Astrocyte (in vitro differentiated cells and primary cell): ENCODE measurements at regions not wholly inside any gene's neighbourhood (a gene's known extent, or its start where the extent isn't known, plus 50 kb on each side); places are given as distances from the start of the nearest gene placed in this dataset.
"Not testable (repeated sequence)": the region's sequence is repeated elsewhere in the genome, so short reads cannot be mapped to it uniquely, and the experiment has no call there.

ENCODE experiments used
- DNase-seq: peaks from one replicate; pipeline ENCODE4 v3.0.0-alpha.2; 2010; ENCODE audit warnings: low read depth
- FAIRE-seq: peaks from 2 replicates; lab custom pipeline; 2011; peaks lifted over from hg19 to GRCh38; lab: Jason Lieb, UNC
- H2AFZ ChIP-seq: 2 replicates; pipeline ENCODE4 v1.6.0; 2012; ENCODE audit warnings: low read depth, low read length, inconsistent platforms
- H3K27ac ChIP-seq: 2 replicates; pipeline ENCODE4 v1.5.1; 2011; ENCODE audit warnings: low read depth, low read length, inconsistent platforms
- H3K27me3 ChIP-seq: 2 replicates; pipeline ENCODE4 v1.6.0; 2011; ENCODE audit warnings: low read length, inconsistent platforms; ENCODE audit not compliant: insufficient read depth
- H3K36me3 ChIP-seq: 2 replicates; pipeline ENCODE4 v1.5.1; 2011; ENCODE audit warnings: low read length, inconsistent platforms; ENCODE audit not compliant: insufficient read depth
- H3K4me1 ChIP-seq: 2 replicates; pipeline ENCODE4 v1.5.1; 2011; ENCODE audit warnings: low read length, inconsistent platforms; ENCODE audit not compliant: insufficient read depth
- H3K4me2 ChIP-seq: 2 replicates; pipeline ENCODE4 v1.6.0; 2012; ENCODE audit warnings: low read length, inconsistent platforms
- H3K4me3 ChIP-seq: 2 replicates; pipeline ENCODE4 v1.5.1; 2011; ENCODE audit warnings: low read depth, mild to moderate bottlenecking, low read length, inconsistent platforms; ENCODE audit not compliant: insufficient read depth
- H3K79me2 ChIP-seq: 2 replicates; pipeline ENCODE4 v1.6.0; 2012; ENCODE audit warnings: mild to moderate bottlenecking, low read length, inconsistent platforms; ENCODE audit not compliant: insufficient read depth
- H3K9ac ChIP-seq: 2 replicates; pipeline ENCODE4 v1.6.0; 2012; ENCODE audit warnings: mild to moderate bottlenecking, low read length, inconsistent platforms
- H3K9me3 ChIP-seq: 2 replicates; pipeline ENCODE4 v1.5.1; 2012; ENCODE audit warnings: low read depth, mild to moderate bottlenecking, low read length, inconsistent platforms; ENCODE audit not compliant: insufficient read depth
- H4K20me1 ChIP-seq: 2 replicates; pipeline ENCODE4 v1.6.0; 2012; ENCODE audit warnings: low read length, inconsistent platforms; ENCODE audit not compliant: insufficient read depth
- H3K27ac Mint-ChIP-seq: one replicate; pipeline ENCODE4 v1.8.0; 2021; ENCODE audit warnings: mild to moderate bottlenecking, mixed read lengths; ENCODE audit not compliant: unreplicated experiment
- H3K27me3 Mint-ChIP-seq: one replicate; pipeline ENCODE4 v1.8.0; 2021; ENCODE audit warnings: low read depth, mixed read lengths; ENCODE audit not compliant: unreplicated experiment
- H3K36me3 Mint-ChIP-seq: one replicate; pipeline ENCODE4 v1.8.0; 2021; ENCODE audit warnings: low read depth, mixed read lengths; ENCODE audit not compliant: unreplicated experiment
- H3K4me1 Mint-ChIP-seq: one replicate; pipeline ENCODE4 v1.8.0; 2021; ENCODE audit warnings: low read depth, mixed read lengths; ENCODE audit not compliant: unreplicated experiment
- H3K4me3 Mint-ChIP-seq: one replicate; pipeline ENCODE4 v1.8.0; 2021; ENCODE audit warnings: mild to moderate bottlenecking, moderate library complexity, mixed read lengths; ENCODE audit not compliant: unreplicated experiment
- H3K9me3 Mint-ChIP-seq: one replicate; pipeline ENCODE4 v1.8.0; 2021; ENCODE audit warnings: mild to moderate bottlenecking, mixed read lengths; ENCODE audit not compliant: unreplicated experiment
- EZH2 ChIP-seq: IDR thresholded peaks from 2 replicates; pipeline ENCODE4 v1.6.1; 2012; ENCODE audit warnings: mild to moderate bottlenecking, low read length, inconsistent platforms; ENCODE audit not compliant: insufficient read depth
- TF ChIP-seq, protein P1 (sequence below): IDR thresholded peaks from 2 replicates; pipeline ENCODE4 v1.5.1; 2011; ENCODE audit warnings: low read depth, mild to moderate bottlenecking, inconsistent platforms, low read length, moderate library complexity; ENCODE audit not compliant: insufficient read depth

DNA sequence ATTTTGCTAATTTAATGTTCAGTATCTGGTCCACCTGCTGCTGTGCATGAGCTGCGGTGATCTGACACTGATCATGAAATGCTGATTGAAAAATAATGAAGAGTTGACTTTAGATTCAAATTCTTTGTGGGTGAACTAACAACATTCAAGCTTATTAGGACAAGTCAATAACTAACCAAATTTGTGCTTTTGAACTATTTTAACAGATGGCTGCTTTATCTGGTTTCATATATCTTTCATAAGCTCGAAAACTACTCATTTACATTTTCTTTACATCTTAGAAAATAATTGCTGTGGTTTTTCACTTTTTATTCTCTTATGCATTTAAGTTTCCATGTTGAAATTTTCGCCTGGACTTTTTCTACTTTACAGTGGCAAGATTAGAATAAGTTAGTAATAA, 274.8 kb upstream of the CCNG1 start:
- H3K79me2 ChIP-seq = no peaks in the 10 kb centered on the region
- no peaks in the 10 kb centered on the region for H3K27me3 Mint-ChIP-seq
- no peak overlapping the region for H3K4me2 ChIP-seq
- DNase-seq = no peak
- H3K9me3 Mint-ChIP-seq = peaks cover 5% of the 10 kb centered on the region
- no peaks in the 10 kb centered on the region for H3K36me3 ChIP-seq
- no peaks in the 10 kb centered on the region for H4K20me1 ChIP-seq
- no peak overlapping the region for H3K4me3 Mint-ChIP-seq
- no peaks in the 10 kb centered on the region for H3K36me3 Mint-ChIP-seq
- no peak overlapping the region for H3K27ac ChIP-seq
- peaks cover 2% of the 10 kb centered on the region for H3K9me3 ChIP-seq
- no peak for FAIRE-seq
- H2AFZ ChIP-seq = no peak overlapping the region
- no peak overlapping the region for H3K27ac Mint-ChIP-seq
- no peaks in the 10 kb centered on the region for H3K4me1 ChIP-seq
- H3K27me3 ChIP-seq = no peaks in the 10 kb centered on the region
- no peak overlapping the region for H3K9ac ChIP-seq
- TF ChIP-seq, protein P1, sequence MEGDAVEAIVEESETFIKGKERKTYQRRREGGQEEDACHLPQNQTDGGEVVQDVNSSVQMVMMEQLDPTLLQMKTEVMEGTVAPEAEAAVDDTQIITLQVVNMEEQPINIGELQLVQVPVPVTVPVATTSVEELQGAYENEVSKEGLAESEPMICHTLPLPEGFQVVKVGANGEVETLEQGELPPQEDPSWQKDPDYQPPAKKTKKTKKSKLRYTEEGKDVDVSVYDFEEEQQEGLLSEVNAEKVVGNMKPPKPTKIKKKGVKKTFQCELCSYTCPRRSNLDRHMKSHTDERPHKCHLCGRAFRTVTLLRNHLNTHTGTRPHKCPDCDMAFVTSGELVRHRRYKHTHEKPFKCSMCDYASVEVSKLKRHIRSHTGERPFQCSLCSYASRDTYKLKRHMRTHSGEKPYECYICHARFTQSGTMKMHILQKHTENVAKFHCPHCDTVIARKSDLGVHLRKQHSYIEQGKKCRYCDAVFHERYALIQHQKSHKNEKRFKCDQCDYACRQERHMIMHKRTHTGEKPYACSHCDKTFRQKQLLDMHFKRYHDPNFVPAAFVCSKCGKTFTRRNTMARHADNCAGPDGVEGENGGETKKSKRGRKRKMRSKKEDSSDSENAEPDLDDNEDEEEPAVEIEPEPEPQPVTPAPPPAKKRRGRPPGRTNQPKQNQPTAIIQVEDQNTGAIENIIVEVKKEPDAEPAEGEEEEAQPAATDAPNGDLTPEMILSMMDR = no peak
- no peak for TF ChIP-seq EZH2
- no peaks in the 10 kb centered on the region for H3K4me1 Mint-ChIP-seq
- H3K4me3 ChIP-seq = no peak overlapping the region

DNA sequence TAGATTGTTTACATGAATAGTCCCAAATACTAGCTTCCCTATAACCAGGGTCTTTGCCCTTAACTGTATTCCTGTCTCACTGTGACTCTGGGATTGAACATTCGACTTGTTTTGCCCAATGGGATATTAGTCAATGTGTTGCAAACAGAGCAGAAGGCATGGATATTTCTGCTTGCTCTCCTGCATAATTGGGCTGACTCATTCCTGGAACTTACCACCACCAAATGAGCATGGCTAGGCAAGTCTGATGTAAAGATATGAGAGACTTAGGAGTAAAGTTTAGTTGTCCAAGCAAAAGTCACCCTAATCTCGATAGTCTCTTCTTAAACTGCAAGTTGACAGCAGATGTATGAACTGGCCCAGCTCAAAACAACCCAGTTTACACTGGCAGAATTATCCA, 273.5 kb upstream of the CCNG1 start:
- H3K9ac ChIP-seq = no peak overlapping the region
- TF ChIP-seq, protein P1 = no peak
- TF ChIP-seq EZH2 = no peak
- H3K9me3 ChIP-seq = peaks cover 2% of the 10 kb centered on the region
- DNase-seq = no peak
- Mint-ChIP-seq H3K27me3 (no peaks in the 10 kb centered on the region), H3K27ac (no peak overlapping the region), H3K4me1 (no peaks in the 10 kb centered on the region), H3K9me3 (peaks cover 7% of the 10 kb centered on the region), H3K4me3 (no peak overlapping the region), H3K36me3 (no peaks in the 10 kb centered on the region)
- no peaks in the 10 kb centered on the region for H3K79me2 ChIP-seq
- no peaks in the 10 kb centered on the region for H3K36me3 ChIP-seq
- H3K4me2 ChIP-seq = no peak overlapping the region
- no peak overlapping the region for H2AFZ ChIP-seq
- H3K4me3 ChIP-seq = no peak overlapping the region
- FAIRE-seq = no peak
- H3K4me1 ChIP-seq = no peaks in the 10 kb centered on the region
- no peaks in the 10 kb centered on the region for H4K20me1 ChIP-seq
- no peak overlapping the region for H3K27ac ChIP-seq
- no peaks in the 10 kb centered on the region for H3K27me3 ChIP-seq

DNA sequence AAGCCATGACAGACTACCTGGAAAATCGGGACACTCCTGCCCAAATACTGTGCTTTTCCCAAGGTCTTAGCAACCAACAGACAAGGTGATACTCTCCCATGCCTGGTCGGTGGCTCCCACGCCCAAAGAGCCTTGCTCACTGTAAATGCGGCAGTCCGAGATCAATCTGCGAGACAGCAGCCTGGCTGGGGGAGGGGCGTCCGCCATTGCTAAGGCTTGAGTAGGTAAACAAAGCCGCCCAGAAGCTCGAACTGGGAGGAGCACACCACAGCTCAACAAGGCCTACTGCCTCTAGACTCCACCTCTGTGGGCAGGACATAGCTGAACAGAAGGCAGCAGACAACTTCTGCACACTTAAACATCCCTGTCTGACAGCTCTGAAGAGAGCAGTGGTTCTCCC, 272.1 kb upstream of the CCNG1 start:
- no peaks in the 10 kb centered on the region for H4K20me1 ChIP-seq
- H3K4me2 ChIP-seq = no peak overlapping the region
- Mint-ChIP-seq H3K27ac (no peak overlapping the region), H3K36me3 (no peaks in the 10 kb centered on the region), H3K4me1 (no peaks in the 10 kb centered on the region), H3K27me3 (no peaks in the 10 kb centered on the region), H3K4me3 (no peak overlapping the region), H3K9me3 (peaks cover 12% of the 10 kb centered on the region)
- DNase-seq (no peak), FAIRE-seq (no peak)
- no peak overlapping the region for H3K9ac ChIP-seq
- H3K4me3 ChIP-seq = no peak overlapping the region
- no peaks in the 10 kb centered on the region for H3K36me3 ChIP-seq
- H3K27ac ChIP-seq = no peak overlapping the region
- H3K27me3 ChIP-seq = no peaks in the 10 kb centered on the region
- peaks cover 2% of the 10 kb centered on the region for H3K9me3 ChIP-seq
- TF ChIP-seq EZH2 = no peak
- TF ChIP-seq, protein P1 = no peak
- no peak overlapping the region for H2AFZ ChIP-seq
- no peaks in the 10 kb centered on the region for H3K79me2 ChIP-seq
- H3K4me1 ChIP-seq = no peaks in the 10 kb centered on the region

DNA sequence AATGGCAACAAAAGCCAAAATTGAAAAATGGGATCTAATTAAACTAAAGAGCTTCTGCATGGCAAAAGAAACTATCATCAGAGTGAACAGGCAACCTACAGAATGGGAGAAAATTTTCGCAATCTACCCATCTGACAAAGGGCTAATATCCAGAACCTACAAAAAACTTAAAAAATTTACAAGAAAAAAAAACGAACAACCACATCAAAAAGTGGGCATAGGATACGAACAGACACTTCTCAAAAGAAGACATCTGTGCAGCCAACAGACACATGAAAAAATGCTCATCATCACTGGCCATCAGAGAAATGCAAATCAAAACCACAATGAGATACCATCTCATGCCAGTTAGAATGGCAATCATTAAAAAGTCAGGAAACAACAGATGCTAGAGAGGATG, 267.2 kb upstream of the CCNG1 start:
- H3K79me2 ChIP-seq, H3K27ac ChIP-seq, DNase-seq, H4K20me1 ChIP-seq, H2AFZ ChIP-seq, H3K4me1 Mint-ChIP-seq, H3K27me3 ChIP-seq, H3K36me3 Mint-ChIP-seq, H3K4me1 ChIP-seq, H3K4me2 ChIP-seq, FAIRE-seq, H3K9ac ChIP-seq, H3K36me3 ChIP-seq, H3K4me3 Mint-ChIP-seq, H3K9me3 ChIP-seq, H3K4me3 ChIP-seq, H3K27ac Mint-ChIP-seq, H3K27me3 Mint-ChIP-seq: not testable (repeated sequence)
- H3K9me3 Mint-ChIP-seq = peaks cover 12% of the 10 kb centered on the region
